ENCODE measurements at regions not wholly inside any gene's neighbourhood (a gene's known extent, or its start where the extent isn't known, plus 50 kb on each side); places are given as distances from the start of the nearest gene placed in this dataset.

- TF ChIP-seq CTCF (IDR thresholded peaks at IDR 0.05) = no peak
- no peak for TF ChIP-seq POLR2A (IDR thresholded peaks at IDR 0.05)
Observed at GRCh38 chr3:18987862-18988447, 160.4 kb upstream of the KCNH8 start.
